Keratinocyte (primary cell): ENCODE measurements at regions not wholly inside any gene's neighbourhood (a gene's known extent, or its start where the extent isn't known, plus 50 kb on each side); places are given as distances from the start of the nearest gene placed in this dataset.

Source experiments
- DNase-seq: peaks from one replicate; pipeline ENCODE4 v3.0.0-alpha.2; 2011; ENCODE audit warnings: low read depth, missing footprints, low spot score
- FAIRE-seq: peaks from 2 replicates; lab custom pipeline; 2011; peaks lifted over from hg19 to GRCh38; lab: Jason Lieb, UNC
- H2AFZ ChIP-seq: 2 replicates; pipeline ENCODE4 v1.6.0; 2012; ENCODE audit warnings: low read length, control low read depth, inconsistent platforms; ENCODE audit not compliant: control insufficient read depth
- H3K27ac ChIP-seq: 2 replicates; pipeline ENCODE4 v1.5.1; 2011; ENCODE audit warnings: low read length; ENCODE audit not compliant: control insufficient read depth, insufficient read depth
- H3K27me3 ChIP-seq: 3 replicates; pipeline ENCODE4 v1.6.0; 2011; ENCODE audit warnings: low read length; ENCODE audit not compliant: control insufficient read depth, insufficient read depth; ENCODE audit errors: extremely low read depth
- H3K36me3 ChIP-seq, 2 experiments: 2 replicates in 1 of 2; 3 replicates in 1 of 2; pipeline ENCODE4 v1.5.1; 2011; ENCODE audit warnings: low read length in 2 of 2, mild to moderate bottlenecking in 1 of 2; ENCODE audit not compliant: control insufficient read depth in 2 of 2, insufficient read depth in 2 of 2; ENCODE audit errors: extremely low read depth in 1 of 2
- H3K4me1 ChIP-seq: 3 replicates; pipeline ENCODE4 v1.5.1; 2011; ENCODE audit warnings: low read length; ENCODE audit not compliant: control insufficient read depth, insufficient read depth; ENCODE audit errors: extremely low read depth
- H3K4me2 ChIP-seq: 3 replicates; pipeline ENCODE4 v1.6.0; 2011; ENCODE audit warnings: low read depth, low read length; ENCODE audit not compliant: control insufficient read depth, insufficient read depth; ENCODE audit errors: extremely low read depth
- H3K4me3 ChIP-seq, 3 experiments: fragments of 200-600 bp in 1 of 3; sonication (generic) in 1 of 3; 2 replicates in 2 of 3; 3 replicates in 1 of 3; pipeline ENCODE4 v1.5.1; 2011 to 2016; ENCODE audit warnings: low read length in 3 of 3, mild to moderate bottlenecking in 3 of 3, control low read depth in 2 of 3, inconsistent platforms in 1 of 3, low read depth in 1 of 3, mixed read lengths in 1 of 3, mixed run types in 1 of 3, moderate library complexity in 1 of 3; ENCODE audit not compliant: control insufficient read depth in 2 of 3, insufficient read depth in 2 of 3; ENCODE audit errors: extremely low read depth in 1 of 3
- H3K79me2 ChIP-seq: 2 replicates; pipeline ENCODE4 v1.6.0; 2012; ENCODE audit warnings: low read length; ENCODE audit not compliant: control insufficient read depth, insufficient read depth
- H3K9ac ChIP-seq: 3 replicates; pipeline ENCODE4 v1.6.0; 2011; ENCODE audit warnings: low read length; ENCODE audit not compliant: control insufficient read depth, insufficient read depth; ENCODE audit errors: extremely low read depth
- H3K9me1 ChIP-seq: 3 replicates; pipeline ENCODE4 v1.6.0; 2011; ENCODE audit warnings: low read length; ENCODE audit not compliant: control insufficient read depth, insufficient read depth; ENCODE audit errors: extremely low read depth
- H3K9me3 ChIP-seq: 2 replicates; pipeline ENCODE4 v1.5.1; 2012; ENCODE audit warnings: low read depth, low read length; ENCODE audit not compliant: control insufficient read depth
- H4K20me1 ChIP-seq: 3 replicates; pipeline ENCODE4 v1.6.0; 2011; ENCODE audit warnings: low read length; ENCODE audit not compliant: control insufficient read depth, insufficient read depth; ENCODE audit errors: extremely low read depth
- CTCF ChIP-seq, 3 experiments: IDR thresholded peaks in 1 of 3; conservative IDR thresholded peaks in 1 of 3; optimal IDR thresholded peaks in 1 of 3; 2 replicates in 2 of 3; 3 replicates in 1 of 3; pipeline versions ENCODE3 to v1.5.1; 2011; ENCODE audit warnings: low read length in 3 of 3, mild to moderate bottlenecking in 3 of 3, moderate library complexity in 2 of 3, control low read depth in 1 of 3, inconsistent platforms in 1 of 3; ENCODE audit not compliant: insufficient read depth in 2 of 3; ENCODE audit errors: extremely low read depth in 1 of 3
- EZH2 ChIP-seq: IDR thresholded peaks from one replicate; pipeline ENCODE4 v1.6.1; 2012; ENCODE audit warnings: inconsistent platforms, mild to moderate bottlenecking, low read length, moderate library complexity
- dilution Hi-C: fragments of 300-500 bp; cut with MboI; formaldehyde crosslinking; loops from one replicate; pipeline ENCODE4 v1.7.0; 2020; ENCODE audit warnings: low sequenced_read_pairs; ENCODE audit not compliant: extremely low pct_ligation_motif_present

DNA sequence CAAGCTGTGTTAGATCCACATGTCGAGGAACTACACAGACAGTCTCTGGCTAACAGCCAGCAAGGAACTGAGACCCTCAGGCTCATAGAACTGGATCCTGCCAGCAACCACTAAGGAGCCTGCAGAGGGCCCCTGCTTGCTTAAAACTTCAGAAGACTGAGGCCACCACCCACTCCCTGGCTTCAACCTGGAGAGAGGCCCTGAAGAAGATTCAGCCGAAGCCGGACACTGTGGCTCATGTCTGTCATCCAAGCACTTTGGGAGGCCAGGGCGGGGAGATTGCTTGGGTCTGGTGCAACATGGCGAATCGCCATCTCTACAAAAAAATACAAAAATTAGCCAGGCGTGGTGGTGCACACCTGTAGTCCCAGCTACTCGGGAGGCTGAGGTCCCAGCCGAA, 92.6 kb upstream of the TMPRSS2 start:
- H3K4me1 ChIP-seq, result peaks cover 9% of the 10 kb centered on the region
- H3K4me3 ChIP-seq, result no peak overlapping the region
- no peaks in the 10 kb centered on the region for H3K9me1 ChIP-seq
- FAIRE-seq (no peak), DNase-seq (no peak)
- H3K79me2 ChIP-seq, result no peaks in the 10 kb centered on the region
- H3K9me3 ChIP-seq, result no peaks in the 10 kb centered on the region
- H2AFZ ChIP-seq, result no peak overlapping the region
- dilution Hi-C loops, result no loop called here
- H3K27ac ChIP-seq, result no peak overlapping the region
- H4K20me1 ChIP-seq, result no peaks in the 10 kb centered on the region
- no peaks in the 10 kb centered on the region for H3K36me3 ChIP-seq
- no peaks in the 10 kb centered on the region for H3K27me3 ChIP-seq
- H3K9ac ChIP-seq, result no peak overlapping the region
- TF ChIP-seq CTCF (optimal IDR thresholded peaks at IDR 0.05 in 1 of 3, IDR thresholded peaks at IDR 0.05 in 1 of 3, conservative IDR thresholded peaks at IDR 0.05 in 1 of 3; ENCODE audit: extremely low read depth in 1 of 3, insufficient read depth in 2 of 3, low read length in 3 of 3) (no peak), EZH2 (no peak)
- no peak overlapping the region for H3K4me2 ChIP-seq

- no peaks in the 10 kb centered on the region for H3K9me3 ChIP-seq
- H4K20me1 ChIP-seq, result no peaks in the 10 kb centered on the region
- dilution Hi-C loops, result no loop called here
- no peak overlapping the region for H2AFZ ChIP-seq
- H3K4me3 ChIP-seq, result no peak overlapping the region
- peaks cover 5% of the 10 kb centered on the region for H3K4me1 ChIP-seq
- H3K9ac ChIP-seq, result no peak overlapping the region
- DNase-seq (no peak), FAIRE-seq (no peak)
- no peak overlapping the region for H3K4me2 ChIP-seq
- no peaks in the 10 kb centered on the region for H3K27me3 ChIP-seq
- no peak overlapping the region for H3K27ac ChIP-seq
- H3K9me1 ChIP-seq, result no peaks in the 10 kb centered on the region
- TF ChIP-seq EZH2, result no peak
- no peak for TF ChIP-seq CTCF (optimal IDR thresholded peaks at IDR 0.05 in 1 of 3, IDR thresholded peaks at IDR 0.05 in 1 of 3, conservative IDR thresholded peaks at IDR 0.05 in 1 of 3; ENCODE audit: extremely low read depth in 1 of 3, insufficient read depth in 2 of 3, low read length in 3 of 3)
- no peaks in the 10 kb centered on the region for H3K36me3 ChIP-seq
- H3K79me2 ChIP-seq, result no peaks in the 10 kb centered on the region
These were observed 92.2 kb upstream of the TMPRSS2 start for GRCh38 chr21:41600116-41600515.
